Natural killer cell (primary cell): ENCODE measurements at regions not wholly inside any gene's neighbourhood (a gene's known extent, or its start where the extent isn't known, plus 50 kb on each side); places are given as distances from the start of the nearest gene placed in this dataset.

ENCODE experiments used
- ATAC-seq, 3 donors: fragments of 150-1000 bp in 2 of 3; fragments of 200-7000 bp in 1 of 3; cut with Tn5 transposase; 1 replicate in 1 of 3; 2 replicates in 2 of 3; pipeline ENCODE4 v1.10.0; 2021; ENCODE audit warnings: mild to moderate bottlenecking in 2 of 3, moderate library complexity in 2 of 3
- DNase-seq, 2 donors: peaks; one replicate each; pipeline versions ENCODE4 v3.0.0 to v3.0.0-alpha.2; 2013 to 2021; ENCODE audit warnings: mixed read lengths in 1 of 2
- H3K27ac ChIP-seq: one replicate; pipeline ENCODE4 v1.5.1; 2013; ENCODE audit warnings: mild to moderate bottlenecking, low read length
- H3K27me3 ChIP-seq: one replicate; pipeline ENCODE4 v1.6.1; 2013; ENCODE audit warnings: low read length; ENCODE audit not compliant: control insufficient read depth, insufficient read depth
- H3K36me3 ChIP-seq: one replicate; pipeline ENCODE4 v1.6.1; 2013; ENCODE audit warnings: low read length; ENCODE audit not compliant: control insufficient read depth, insufficient read depth
- H3K4me1 ChIP-seq: one replicate; pipeline ENCODE4 v1.6.1; 2013; ENCODE audit warnings: low read length; ENCODE audit not compliant: control insufficient read depth, insufficient read depth
- H3K4me3 ChIP-seq: one replicate; pipeline ENCODE4 v1.5.1; 2013; ENCODE audit warnings: low read length
- H3K9me3 ChIP-seq: one replicate; pipeline ENCODE4 v1.6.1; 2013; ENCODE audit warnings: low read length; ENCODE audit not compliant: control insufficient read depth, insufficient read depth
- H3K27ac Mint-ChIP-seq, 2 donors: one replicate each; pipeline ENCODE4 v1.8.0; 2022; ENCODE audit warnings: mild to moderate bottlenecking in 2 of 2, mixed read lengths in 2 of 2, moderate library complexity in 1 of 2
- H3K27me3 Mint-ChIP-seq, 2 donors: one replicate each; pipeline ENCODE4 v1.8.0; 2022; ENCODE audit warnings: low read depth in 2 of 2, mixed read lengths in 2 of 2
- H3K36me3 Mint-ChIP-seq: one replicate; pipeline ENCODE4 v1.8.0; 2022; ENCODE audit warnings: mixed read lengths
- H3K4me1 Mint-ChIP-seq, 2 donors: one replicate each; pipeline ENCODE4 v1.8.0; 2022; ENCODE audit warnings: mixed read lengths in 2 of 2
- H3K4me3 Mint-ChIP-seq: one replicate; pipeline ENCODE4 v1.8.0; 2022; ENCODE audit warnings: mild to moderate bottlenecking, moderate library complexity, mixed read lengths
- H3K9me3 Mint-ChIP-seq, 2 donors: one replicate each; pipeline ENCODE4 v1.8.0; 2022; ENCODE audit warnings: mixed read lengths in 2 of 2
- CTCF ChIP-seq: fragments of 200-600 bp; IDR thresholded peaks from one replicate; pipeline ENCODE4 v1.8.0; 2022; ENCODE audit warnings: antibody characterized with exemption
- WGBS: methylation state at CpG from one replicate; pipeline ENCODE4 v1.1.7; 2013; ENCODE audit warnings: missing lambda C conversion rate; ENCODE audit not compliant: insufficient coverage; 5-methylcytosine and 5-hydroxymethylcytosine counted together
- intact Hi-C: fragments of 100-400 bp; cut with micrococcal nuclease; formaldehyde crosslinking; loops from one replicate; pipeline ENCODE4 v1.14.2; 2022

- no peak for TF ChIP-seq CTCF
- no peak for DNase-seq
- intact Hi-C loops, result no loop called here
- Mint-ChIP-seq H3K4me3 (no peak overlapping the region), H3K9me3 (peaks cover 0 to 2% of the 10 kb centered on the region in 2 donors), H3K4me1 (no peaks in the 10 kb centered on the region), H3K27ac (no peak overlapping the region), H3K27me3 (peaks cover 0 to 10% of the 10 kb centered on the region in 2 donors), H3K36me3 (no peaks in the 10 kb centered on the region)
- no peaks in the 10 kb centered on the region for H3K9me3 ChIP-seq
- H3K27ac ChIP-seq, result no peak overlapping the region
- no peak overlapping the region for H3K4me3 ChIP-seq
- H3K4me1 ChIP-seq, result no peaks in the 10 kb centered on the region
- no peaks in the 10 kb centered on the region for H3K36me3 ChIP-seq
- no peak for ATAC-seq
- WGBS, result 90% methylated on average over 1 of the region's 4 CpGs
- no peaks in the 10 kb centered on the region for H3K27me3 ChIP-seq
Observed at GRCh38 chr14:34126586-34126985, 175.7 kb upstream of the EGLN3 start.

GRCh38 chr14:34124585-34124984 lies 173.7 kb upstream of the EGLN3 start:
- no peak overlapping the region for H3K27ac ChIP-seq
- ATAC-seq, result no peak
- H3K36me3 Mint-ChIP-seq, result no peaks in the 10 kb centered on the region
- DNase-seq, result no peak
- peaks cover 0 to 2% of the 10 kb centered on the region in 2 donors for H3K9me3 Mint-ChIP-seq
- H3K4me1 Mint-ChIP-seq, result no peaks in the 10 kb centered on the region
- intact Hi-C loops, result no loop called here
- H3K4me3 ChIP-seq, result no peak overlapping the region
- no peaks in the 10 kb centered on the region for H3K9me3 ChIP-seq
- 89% methylated on average over 4 of the region's 4 CpGs for WGBS
- TF ChIP-seq CTCF, result no peak
- H3K27me3 Mint-ChIP-seq, result peaks cover 0 to 10% of the 10 kb centered on the region in 2 donors
- H3K27me3 ChIP-seq, result no peaks in the 10 kb centered on the region
- H3K27ac Mint-ChIP-seq, result no peak overlapping the region
- no peak overlapping the region for H3K4me3 Mint-ChIP-seq
- no peaks in the 10 kb centered on the region for H3K36me3 ChIP-seq
- H3K4me1 ChIP-seq, result no peaks in the 10 kb centered on the region

GRCh38 chr14:34122650-34123049 lies 171.8 kb upstream of the EGLN3 start:
- Mint-ChIP-seq H3K4me1 (no peaks in the 10 kb centered on the region), H3K9me3 (peaks cover 0 to 2% of the 10 kb centered on the region in 2 donors), H3K27ac (no peak overlapping the region), H3K36me3 (no peaks in the 10 kb centered on the region), H3K4me3 (no peak overlapping the region), H3K27me3 (peaks cover 0 to 10% of the 10 kb centered on the region in 2 donors)
- TF ChIP-seq CTCF, result no peak
- no peaks in the 10 kb centered on the region for H3K9me3 ChIP-seq
- no CpG with 5 or more reads among the region's 1 CpG for WGBS
- no peak overlapping the region for H3K4me3 ChIP-seq
- no peaks in the 10 kb centered on the region for H3K27me3 ChIP-seq
- H3K4me1 ChIP-seq, result no peaks in the 10 kb centered on the region
- intact Hi-C loops, result no loop called here
- ATAC-seq (no peak), DNase-seq (no peak)
- H3K27ac ChIP-seq, result no peak overlapping the region
- H3K36me3 ChIP-seq, result no peaks in the 10 kb centered on the region

- ATAC-seq (no peak), DNase-seq (no peak)
- H3K4me1 ChIP-seq, result no peaks in the 10 kb centered on the region
- no peaks in the 10 kb centered on the region for H3K36me3 Mint-ChIP-seq
- H3K4me3 ChIP-seq, result no peak overlapping the region
- H3K9me3 ChIP-seq, result no peaks in the 10 kb centered on the region
- whole genome bisulfite sequencing, result 66% methylated on average over 3 of the region's 3 CpGs
- no peaks in the 10 kb centered on the region for H3K36me3 ChIP-seq
- H3K27ac Mint-ChIP-seq, result no peak overlapping the region
- peaks cover 0 to 10% of the 10 kb centered on the region in 2 donors for H3K27me3 Mint-ChIP-seq
- no peak overlapping the region for H3K4me3 Mint-ChIP-seq
- TF ChIP-seq CTCF, result no peak
- no peaks in the 10 kb centered on the region for H3K4me1 Mint-ChIP-seq
- intact Hi-C loops, result no loop called here
- no peaks in the 10 kb centered on the region for H3K27me3 ChIP-seq
- H3K27ac ChIP-seq, result no peak overlapping the region
- peaks cover 0 to 2% of the 10 kb centered on the region in 2 donors for H3K9me3 Mint-ChIP-seq
Observed at GRCh38 chr14:34122081-34122480, 171.2 kb upstream of the EGLN3 start.
